ENCODE measurements at regions not wholly inside any gene's neighbourhood (a gene's known extent, or its start where the extent isn't known, plus 50 kb on each side); places are given as distances from the start of the nearest gene placed in this dataset.
"Not testable (repeated sequence)": the region's sequence is repeated elsewhere in the genome, so short reads cannot be mapped to it uniquely, and the experiment has no call there.

- Histone ChIP-seq H3K27me3 (ENCODE audit: control insufficient read depth, insufficient read depth, low read length) (no peaks in the 10 kb centered on the region), H3K27ac (ENCODE audit: low read depth, low read length) (no peak overlapping the region), H3K9me3 (ENCODE audit: control insufficient read depth, insufficient read depth, low read length) (peaks cover 51% of the 10 kb centered on the region), H3K4me3 (ENCODE audit: low read depth, low read length) (no peak overlapping the region)
- ChIA-PET CTCF (no interaction called here), POLR2A (no interaction called here)
- DNase-seq (ENCODE audit: low read depth, low spot score) = no peak
- TF ChIP-seq CTCF (IDR thresholded peaks at IDR 0.05; ENCODE audit: low read depth, low read length) = no peak
These were observed 79.4 kb downstream of the DACT2 start for GRCh38 chr6:168240160-168240559.

- TF ChIP-seq CTCF (IDR thresholded peaks at IDR 0.05; ENCODE audit: low read depth, low read length) = no peak
- Histone ChIP-seq H3K27me3 (ENCODE audit: control insufficient read depth, insufficient read depth, low read length) (no peaks in the 10 kb centered on the region), H3K27ac (ENCODE audit: low read depth, low read length) (no peak overlapping the region), H3K9me3 (ENCODE audit: control insufficient read depth, insufficient read depth, low read length) (peaks cover 42% of the 10 kb centered on the region), H3K4me3 (ENCODE audit: low read depth, low read length) (no peak overlapping the region)
- ChIA-PET POLR2A (no interaction called here), CTCF (no interaction called here)
- no peak for DNase-seq (ENCODE audit: low read depth, low spot score)
These were observed 80.4 kb downstream of the DACT2 start for GRCh38 chr6:168239044-168239773.

GRCh38 chr6:168238159-168238909, 81.2 kb downstream of the DACT2 start:
- H3K9me3 ChIP-seq (ENCODE audit: control insufficient read depth, insufficient read depth, low read length) = peaks cover 40% of the 10 kb centered on the region
- no peaks in the 10 kb centered on the region for H3K27me3 ChIP-seq (ENCODE audit: control insufficient read depth, insufficient read depth, low read length)
- ChIA-PET POLR2A (no interaction called here), CTCF (no interaction called here)
- H3K27ac ChIP-seq (ENCODE audit: low read depth, low read length) = no peak overlapping the region
- DNase-seq (ENCODE audit: low read depth, low spot score) = no peak
- TF ChIP-seq CTCF (IDR thresholded peaks at IDR 0.05; ENCODE audit: low read depth, low read length) = no peak
- no peak overlapping the region for H3K4me3 ChIP-seq (ENCODE audit: low read depth, low read length)

GRCh38 chr6:168233875-168234213, 85.7 kb downstream of the DACT2 start:
- H3K27ac ChIP-seq (ENCODE audit: low read depth, low read length); POLR2A ChIA-PET; H3K27me3 ChIP-seq (ENCODE audit: control insufficient read depth, insufficient read depth, low read length); DNase-seq (ENCODE audit: low read depth, low spot score); H3K4me3 ChIP-seq (ENCODE audit: low read depth, low read length); CTCF ChIA-PET: not testable (repeated sequence)
- peaks cover 22% of the 10 kb centered on the region for H3K9me3 ChIP-seq (ENCODE audit: control insufficient read depth, insufficient read depth, low read length)

GRCh38 chr6:168232989-168233874, 86.3 kb downstream of the DACT2 start:
- no peak for DNase-seq (ENCODE audit: low read depth, low spot score)
- peaks cover 25% of the 10 kb centered on the region for H3K9me3 ChIP-seq (ENCODE audit: control insufficient read depth, insufficient read depth, low read length)
- no peak overlapping the region for H3K4me3 ChIP-seq (ENCODE audit: low read depth, low read length)
- H3K27ac ChIP-seq (ENCODE audit: low read depth, low read length) = no peak overlapping the region
- CTCF ChIA-PET = no interaction called here
- POLR2A ChIA-PET = no interaction called here
- no peak for TF ChIP-seq CTCF (IDR thresholded peaks at IDR 0.05; ENCODE audit: low read depth, low read length)
- no peaks in the 10 kb centered on the region for H3K27me3 ChIP-seq (ENCODE audit: control insufficient read depth, insufficient read depth, low read length)
